GM19035 (cell line): ENCODE measurements at regions not wholly inside any gene's neighbourhood (a gene's known extent, or its start where the extent isn't known, plus 50 kb on each side); places are given as distances from the start of the nearest gene placed in this dataset.
"Not testable (repeated sequence)": the region's sequence is repeated elsewhere in the genome, so short reads cannot be mapped to it uniquely, and the experiment has no call there.

Experiments used
- ATAC-seq: cut with Tn5 transposase; IDR thresholded peaks from one replicate; pipeline ENCODE4 v1.9.1; 2021; ENCODE audit not compliant: unreplicated experiment

DNA sequence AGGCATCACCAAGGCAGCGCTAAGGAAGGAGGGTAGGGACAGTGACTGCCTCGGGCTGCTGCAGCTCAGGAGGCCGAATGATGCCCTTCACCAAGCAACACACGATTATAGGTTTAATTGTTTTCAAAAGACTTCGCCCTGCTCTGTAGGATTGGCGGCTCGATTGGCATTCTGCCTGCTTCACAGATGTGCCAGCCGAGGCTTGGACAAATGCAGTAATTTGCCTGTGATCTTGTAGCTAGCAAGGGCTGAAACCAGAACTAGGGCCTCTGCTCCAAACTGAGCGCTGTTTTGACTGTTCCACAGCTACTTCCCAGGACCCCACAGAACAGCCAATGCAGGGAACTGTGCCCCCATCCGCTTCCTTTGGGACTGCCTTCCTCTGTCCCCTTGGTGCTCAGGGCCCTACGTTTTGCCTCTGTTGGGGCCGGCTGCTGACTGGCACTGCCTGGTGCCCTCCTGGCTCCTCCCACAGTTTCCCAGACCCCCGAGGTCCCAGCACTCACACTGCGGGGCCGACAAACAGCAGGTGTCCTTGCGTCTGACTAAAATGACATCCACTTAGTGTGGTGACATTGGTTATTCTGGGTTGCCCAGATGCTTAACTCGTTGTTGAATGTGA is 62.6 kb upstream of the EN2 start:
- no peak for ATAC-seq

DNA sequence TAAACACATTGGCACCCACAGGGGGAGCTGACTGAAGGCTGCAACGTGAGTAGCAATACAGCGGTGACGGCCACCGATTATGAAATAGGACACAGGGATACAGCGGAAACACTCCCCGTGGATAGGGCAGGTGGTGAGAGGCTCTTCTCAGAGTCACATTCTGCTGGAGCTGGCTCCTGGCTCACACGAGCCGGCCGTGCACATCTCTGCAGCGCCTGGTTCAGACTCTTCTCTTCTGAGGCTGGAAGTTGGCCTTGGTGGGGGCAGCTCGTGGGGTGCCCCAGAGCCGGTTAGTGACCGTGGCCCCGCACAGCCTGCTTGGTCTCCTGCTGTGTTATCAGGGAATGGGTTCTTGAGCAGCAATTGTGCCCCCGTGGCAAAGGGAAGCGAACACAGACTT is 61.3 kb upstream of the EN2 start:
- no peak for ATAC-seq

DNA sequence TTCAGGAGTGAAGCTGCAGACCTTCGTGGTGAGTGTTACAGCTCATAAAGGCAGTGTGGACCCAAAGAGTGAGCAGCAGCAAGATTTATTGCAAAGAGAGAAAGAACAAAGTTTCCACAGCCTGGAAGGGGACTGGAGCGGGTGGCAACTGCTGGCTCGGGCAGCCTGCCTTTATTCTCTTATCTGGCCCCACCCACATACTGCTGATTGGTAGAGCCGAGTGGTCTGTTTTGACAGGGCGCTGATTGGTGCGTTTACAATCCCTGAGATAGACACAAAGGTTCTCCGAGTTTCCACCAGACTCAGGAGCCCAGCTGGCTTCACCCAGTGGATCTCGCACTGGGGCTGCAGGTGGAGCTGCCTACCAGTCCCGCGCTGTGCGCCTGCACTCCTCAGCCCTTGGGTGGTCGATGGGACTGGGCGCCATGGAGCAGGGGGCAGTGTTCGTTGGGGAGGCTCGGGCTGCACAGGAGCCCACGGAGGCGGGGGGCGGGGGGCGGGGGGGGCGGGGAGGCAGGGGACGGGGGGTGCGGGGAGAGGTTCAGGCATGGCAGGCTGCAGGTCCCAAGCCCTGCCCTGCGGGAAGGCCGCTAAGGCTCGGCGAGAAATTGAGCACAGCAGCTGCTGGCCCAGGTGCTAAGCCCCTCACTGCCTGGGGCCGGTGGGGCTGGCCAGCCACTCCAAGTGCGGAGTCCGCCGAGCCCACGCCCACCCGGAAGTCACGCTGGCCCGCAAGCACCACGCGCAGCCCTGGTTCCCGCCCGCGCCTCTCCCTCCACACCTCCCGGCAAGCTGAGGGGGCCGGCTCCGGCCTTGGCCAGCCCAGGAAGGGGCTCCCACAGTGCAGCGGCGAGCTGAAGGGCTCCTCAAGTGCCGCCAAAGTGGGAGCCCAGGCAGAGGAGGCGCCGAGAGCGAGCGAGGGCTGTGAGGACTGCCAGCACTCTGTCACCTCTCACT is 59.9 kb upstream of the EN2 start:
- not testable (repeated sequence) for ATAC-seq

DNA sequence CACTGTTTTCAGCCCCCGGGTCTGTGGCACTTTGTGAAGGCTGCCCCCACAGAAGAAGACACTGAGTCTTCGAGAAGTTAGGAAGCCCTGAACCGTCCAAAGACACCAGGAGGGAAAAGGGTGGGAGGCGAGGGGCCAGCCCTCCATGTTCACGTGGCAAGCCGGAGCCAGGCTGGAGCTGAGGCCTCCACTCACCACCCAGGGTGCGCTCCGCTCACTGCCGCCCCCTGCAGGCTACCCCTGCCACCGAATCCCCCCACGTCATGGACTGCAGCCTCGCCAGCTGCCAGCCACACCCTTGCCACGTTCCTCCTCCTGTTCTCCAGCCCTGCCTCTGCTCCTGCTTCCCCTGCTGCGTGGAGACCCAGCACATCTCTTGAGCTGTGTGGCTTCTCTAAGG is 59.0 kb upstream of the EN2 start:
- no peak for ATAC-seq

DNA sequence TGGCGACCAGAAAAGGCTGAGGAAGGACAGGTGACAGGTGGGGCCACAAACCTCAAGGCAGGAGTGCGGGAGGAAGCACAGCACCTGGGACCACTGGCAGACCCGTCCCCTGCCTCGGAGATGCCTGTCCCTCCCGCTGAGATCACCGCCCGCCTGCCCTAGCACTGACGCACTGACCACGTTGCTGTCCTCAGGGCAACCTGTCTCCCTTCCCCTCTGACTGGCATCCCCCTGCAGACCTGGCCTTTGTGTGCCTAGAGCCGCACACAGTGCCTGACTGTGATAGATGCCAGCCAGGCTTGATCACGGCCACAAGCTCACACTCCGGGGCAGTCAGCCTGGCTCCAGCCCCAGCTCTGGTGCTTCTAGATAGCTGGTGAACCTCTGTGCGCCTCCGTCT is 58.4 kb upstream of the EN2 start:
- ATAC-seq: no peak

DNA sequence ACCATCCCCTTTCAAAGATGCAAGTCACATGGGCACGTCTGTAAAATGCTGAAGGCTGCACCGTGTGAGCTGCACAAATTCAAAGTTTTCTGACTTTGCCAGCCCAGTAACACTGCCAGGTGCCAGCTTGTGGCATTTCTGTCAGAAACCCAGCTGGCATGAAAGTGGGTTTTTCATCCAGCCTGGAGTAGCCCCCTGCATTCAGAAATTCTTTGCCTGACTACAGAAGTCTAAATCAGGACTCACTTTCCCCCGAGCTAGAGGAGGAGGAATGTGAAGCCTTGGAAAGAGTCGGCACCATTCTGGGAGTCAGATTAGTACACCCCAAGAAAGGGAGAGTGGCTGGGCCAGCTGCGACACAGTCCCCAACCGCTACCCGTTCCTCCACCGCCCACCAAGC is 56.7 kb upstream of the EN2 start:
- no peak for ATAC-seq

DNA sequence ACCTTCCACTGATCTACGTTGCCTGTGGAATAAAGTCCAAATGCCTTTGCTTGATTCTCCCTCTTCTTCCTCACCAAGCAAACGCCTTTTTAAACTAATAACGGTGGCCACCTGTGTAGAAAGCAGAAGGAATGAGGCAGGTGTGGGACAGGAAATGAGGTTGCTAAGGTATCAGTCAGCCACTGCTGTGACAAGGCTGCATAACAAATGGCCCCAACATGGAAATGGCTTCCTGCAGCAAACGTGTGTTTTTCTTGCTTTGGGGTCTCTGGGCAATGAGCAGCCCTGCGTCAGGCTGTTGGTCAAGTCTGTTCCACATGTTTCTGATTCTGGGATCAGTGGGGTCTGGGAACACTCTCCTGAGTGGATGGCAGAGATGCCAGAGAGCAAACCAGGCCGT is 56.0 kb upstream of the EN2 start:
- ATAC-seq: no peak

DNA sequence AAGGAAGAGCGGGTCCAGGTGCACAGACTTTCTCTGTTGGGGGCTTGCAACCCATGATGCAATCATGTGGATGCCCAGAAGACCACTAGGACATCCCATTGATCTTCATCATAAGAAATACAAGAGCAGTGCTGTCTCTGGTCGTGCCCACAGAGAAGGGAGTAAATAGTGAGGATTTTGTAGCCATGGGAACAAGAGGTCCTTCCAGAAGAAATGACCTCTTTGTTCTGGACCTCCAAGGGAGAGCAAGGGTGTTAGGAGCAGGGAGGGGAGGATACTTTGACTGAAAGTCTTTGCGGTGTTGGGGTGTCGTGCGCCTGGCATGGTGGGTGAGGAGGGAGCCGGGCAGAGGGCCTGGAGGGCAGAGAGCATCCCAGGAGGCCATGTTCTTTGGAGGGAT is 55.0 kb upstream of the EN2 start:
- ATAC-seq: no peak

DNA sequence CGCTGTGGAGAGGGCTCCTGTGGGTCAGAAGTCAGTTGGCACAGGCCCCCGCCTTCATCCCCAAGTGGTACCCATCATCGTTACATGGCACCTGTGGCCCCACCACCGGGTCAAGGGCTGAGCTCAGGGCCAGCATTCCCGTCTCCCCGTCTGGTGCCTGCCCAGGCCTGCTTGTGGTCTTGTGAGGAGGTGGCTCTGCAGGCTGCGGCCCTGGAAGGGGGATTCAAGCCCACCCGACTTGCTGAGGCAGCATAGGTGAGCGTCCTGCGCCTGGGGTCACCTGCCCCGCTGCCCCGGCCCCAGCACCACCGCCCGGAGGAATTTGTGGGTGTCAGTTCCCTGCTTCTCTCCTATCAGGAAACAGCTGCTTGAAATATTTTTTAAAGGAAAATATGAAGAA is 53.0 kb upstream of the EN2 start:
- no peak for ATAC-seq

DNA sequence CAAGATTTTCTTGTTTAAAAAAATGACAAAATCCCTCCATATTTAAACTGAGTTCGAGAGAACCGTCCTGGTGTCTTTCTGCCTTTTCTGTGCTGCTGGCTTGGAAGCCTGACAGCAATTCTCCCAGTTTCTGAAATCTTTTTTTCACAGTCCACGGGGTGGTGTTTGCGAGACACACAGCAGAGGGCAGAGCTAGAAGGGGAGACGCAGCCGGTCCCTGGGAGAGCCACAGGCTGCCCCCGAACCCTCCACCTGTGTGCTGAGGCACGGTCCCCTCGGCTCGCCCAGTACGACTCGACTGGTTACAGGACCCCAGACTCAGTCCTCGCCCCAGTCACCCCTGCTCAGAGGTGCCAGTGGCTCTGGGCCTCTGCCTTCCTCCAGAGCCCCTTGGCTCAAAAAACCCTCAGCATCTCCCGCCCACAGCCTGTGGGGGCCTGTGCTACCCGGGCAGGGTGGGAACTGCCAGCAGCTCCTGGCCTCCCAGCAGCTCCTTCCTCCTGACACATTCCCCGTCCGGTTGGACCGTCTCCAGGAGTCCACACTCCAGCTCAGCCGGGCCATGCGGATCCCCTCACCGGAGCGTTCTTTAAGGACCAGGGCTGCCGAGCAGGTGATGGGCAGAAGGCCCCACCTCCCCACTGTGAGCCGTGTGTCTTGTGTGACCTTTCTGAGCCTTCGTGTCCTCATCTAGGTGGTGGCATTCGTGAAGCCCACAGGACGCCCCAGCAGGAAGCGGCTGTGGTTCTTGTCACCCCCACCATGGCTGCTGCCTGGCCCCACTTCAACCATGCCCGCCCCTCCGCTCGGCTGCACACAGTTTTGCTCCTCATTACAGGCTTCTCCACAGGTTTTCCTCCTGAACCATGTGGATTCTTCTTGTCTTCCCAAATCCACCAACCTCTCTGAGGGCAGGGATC is 52.3 kb upstream of the EN2 start:
- no peak for ATAC-seq

DNA sequence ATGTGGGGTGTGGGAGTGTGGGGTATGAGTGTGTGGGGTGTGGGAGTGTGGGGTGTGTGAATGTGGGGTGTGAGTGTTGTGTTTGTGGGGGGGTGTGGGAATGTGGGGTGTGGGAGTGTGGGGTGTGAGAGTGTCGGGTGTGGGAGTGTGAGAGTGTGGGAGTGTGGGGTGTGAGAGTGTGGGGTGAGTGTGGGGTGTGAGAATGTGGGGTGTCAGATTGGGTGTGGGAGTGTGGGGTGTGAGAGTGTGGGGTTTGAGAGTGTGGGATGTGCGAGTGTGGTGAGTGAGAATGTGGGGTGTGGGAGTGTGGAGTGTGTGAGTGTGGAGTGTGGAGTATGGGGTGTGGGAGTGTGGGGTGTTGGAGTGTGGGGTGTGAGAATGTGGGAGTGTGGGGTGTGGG is 50.1 kb upstream of the EN2 start:
- no peak for ATAC-seq
